Suprapubic skin (tissue), 4 donors: ENCODE measurements at regions not wholly inside any gene's neighbourhood (a gene's known extent, or its start where the extent isn't known, plus 50 kb on each side); places are given as distances from the start of the nearest gene placed in this dataset.

Experiments used
- DNase-seq, 2 donors: peaks; one replicate each; pipeline ENCODE4 v3.0.0-alpha.2; 2019; ENCODE audit warnings: low spot score in 2 of 2
- H3K27ac ChIP-seq: fragments of 200-600 bp; sonication (generic); one replicate; pipeline ENCODE4 v1.5.1; 2019
- H3K27me3 ChIP-seq: fragments of 200-600 bp; sonication (generic); one replicate; pipeline ENCODE4 v1.5.1; 2019
- H3K36me3 ChIP-seq: fragments of 200-600 bp; sonication (generic); one replicate; pipeline ENCODE4 v1.5.1; 2019
- H3K4me1 ChIP-seq: fragments of 200-600 bp; sonication (generic); one replicate; pipeline ENCODE4 v1.5.1; 2019
- H3K4me3 ChIP-seq: fragments of 200-600 bp; sonication (generic); one replicate; pipeline ENCODE4 v1.5.1; 2019; ENCODE audit warnings: mild to moderate bottlenecking
- H3K9me3 ChIP-seq: fragments of 200-600 bp; sonication (generic); one replicate; pipeline ENCODE4 v1.5.1; 2019
- EP300 ChIP-seq: sonication (generic); formaldehyde crosslinking; IDR thresholded peaks from one replicate; pipeline ENCODE4 v1.6.1; 2017; ENCODE audit warnings: antibody characterized with exemption
- POLR2A ChIP-seq, 2 donors: fragments of 450-650 bp; IDR thresholded peaks; one replicate each; pipeline ENCODE4 v1.6.1; 2017; ENCODE audit warnings: antibody characterized with exemption in 2 of 2, mild to moderate bottlenecking in 2 of 2, moderate library complexity in 2 of 2
- POLR2AphosphoS5 ChIP-seq, 3 donors: sonication (generic); formaldehyde crosslinking; IDR thresholded peaks; one replicate each; pipeline ENCODE4 v1.6.1; 2017; ENCODE audit warnings: antibody characterized with exemption in 3 of 3
- WGBS: methylation state at CpG from one replicate; pipeline ENCODE4 v1.1.5; 2018; 5-methylcytosine and 5-hydroxymethylcytosine counted together
- TF ChIP-seq, protein P1 (sequence below), 2 donors: fragments of 200-600 bp in 1 of 2; fragments of 450-650 bp in 1 of 2; sonication (generic) in 1 of 2; IDR thresholded peaks; one replicate each; pipeline ENCODE4 v1.5.1; 2016 to 2019; ENCODE audit warnings: antibody characterized with exemption in 2 of 2, mild to moderate bottlenecking in 1 of 2, moderate library complexity in 1 of 2

DNA sequence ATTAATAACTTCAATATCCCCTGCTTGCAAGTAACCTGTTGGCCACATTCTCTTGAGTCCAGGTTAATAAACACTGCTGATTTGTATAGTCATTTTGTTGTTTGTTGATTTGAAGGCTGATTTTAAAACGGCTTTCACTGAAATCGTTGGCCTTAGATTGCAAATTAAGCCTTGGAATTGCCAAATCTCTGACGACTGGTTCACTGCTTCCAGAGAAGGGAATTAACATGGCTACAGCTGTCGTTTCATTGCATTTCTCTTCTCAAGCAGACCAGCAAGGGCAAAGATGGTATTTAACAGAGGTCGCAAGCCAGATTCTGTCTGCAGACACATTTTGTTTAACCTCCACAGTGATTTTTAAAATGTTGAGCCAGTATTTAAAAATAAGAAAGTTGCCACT is 470.9 kb downstream of the TFAP2A start:
- no peaks in the 10 kb centered on the region for H3K27me3 ChIP-seq
- no peak for DNase-seq
- no peaks in the 10 kb centered on the region for H3K9me3 ChIP-seq
- H3K36me3 ChIP-seq = no peaks in the 10 kb centered on the region
- WGBS = 79% methylated on average over 5 of the region's 5 CpGs
- no peak for TF ChIP-seq EP300
- no peak for TF ChIP-seq POLR2A (IDR thresholded peaks at IDR 0.05)
- no peak for TF ChIP-seq POLR2AphosphoS5 (IDR thresholded peaks at IDR 0.05)
- TF ChIP-seq, protein P1, sequence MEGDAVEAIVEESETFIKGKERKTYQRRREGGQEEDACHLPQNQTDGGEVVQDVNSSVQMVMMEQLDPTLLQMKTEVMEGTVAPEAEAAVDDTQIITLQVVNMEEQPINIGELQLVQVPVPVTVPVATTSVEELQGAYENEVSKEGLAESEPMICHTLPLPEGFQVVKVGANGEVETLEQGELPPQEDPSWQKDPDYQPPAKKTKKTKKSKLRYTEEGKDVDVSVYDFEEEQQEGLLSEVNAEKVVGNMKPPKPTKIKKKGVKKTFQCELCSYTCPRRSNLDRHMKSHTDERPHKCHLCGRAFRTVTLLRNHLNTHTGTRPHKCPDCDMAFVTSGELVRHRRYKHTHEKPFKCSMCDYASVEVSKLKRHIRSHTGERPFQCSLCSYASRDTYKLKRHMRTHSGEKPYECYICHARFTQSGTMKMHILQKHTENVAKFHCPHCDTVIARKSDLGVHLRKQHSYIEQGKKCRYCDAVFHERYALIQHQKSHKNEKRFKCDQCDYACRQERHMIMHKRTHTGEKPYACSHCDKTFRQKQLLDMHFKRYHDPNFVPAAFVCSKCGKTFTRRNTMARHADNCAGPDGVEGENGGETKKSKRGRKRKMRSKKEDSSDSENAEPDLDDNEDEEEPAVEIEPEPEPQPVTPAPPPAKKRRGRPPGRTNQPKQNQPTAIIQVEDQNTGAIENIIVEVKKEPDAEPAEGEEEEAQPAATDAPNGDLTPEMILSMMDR (IDR thresholded peaks at IDR 0.05) = no peak
- H3K4me1 ChIP-seq = peaks cover 3% of the 10 kb centered on the region
- no peak overlapping the region for H3K4me3 ChIP-seq
- no peak overlapping the region for H3K27ac ChIP-seq

DNA sequence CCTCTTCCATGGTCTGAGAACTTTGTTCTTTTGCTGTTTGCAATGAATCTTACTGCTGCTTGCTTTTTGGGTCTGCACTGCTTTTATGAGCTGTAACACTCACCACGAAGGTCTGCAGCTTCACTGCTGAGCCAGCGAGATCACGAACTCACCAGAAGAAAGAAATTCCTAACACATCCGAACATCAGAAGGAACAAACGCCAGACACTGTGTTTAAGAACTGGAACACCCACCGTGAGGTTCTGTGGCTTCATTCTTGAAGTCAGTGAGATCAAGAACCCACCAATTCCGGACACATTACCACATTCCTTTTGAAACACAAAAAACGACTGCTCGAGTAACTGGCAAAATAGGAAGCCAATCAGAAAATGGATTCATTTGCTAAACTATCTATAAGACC is 471.8 kb downstream of the TFAP2A start:
- no peak for DNase-seq
- no peak overlapping the region for H3K4me3 ChIP-seq
- H3K36me3 ChIP-seq = no peaks in the 10 kb centered on the region
- H3K4me1 ChIP-seq = no peaks in the 10 kb centered on the region
- no peaks in the 10 kb centered on the region for H3K27me3 ChIP-seq
- TF ChIP-seq EP300 = no peak
- TF ChIP-seq POLR2AphosphoS5 (IDR thresholded peaks at IDR 0.05) = no peak
- TF ChIP-seq, protein P1 (IDR thresholded peaks at IDR 0.05) = no peak
- no peak for TF ChIP-seq POLR2A (IDR thresholded peaks at IDR 0.05)
- no peaks in the 10 kb centered on the region for H3K9me3 ChIP-seq
- no peak overlapping the region for H3K27ac ChIP-seq
- WGBS = 83% methylated on average over 9 of the region's 9 CpGs

DNA sequence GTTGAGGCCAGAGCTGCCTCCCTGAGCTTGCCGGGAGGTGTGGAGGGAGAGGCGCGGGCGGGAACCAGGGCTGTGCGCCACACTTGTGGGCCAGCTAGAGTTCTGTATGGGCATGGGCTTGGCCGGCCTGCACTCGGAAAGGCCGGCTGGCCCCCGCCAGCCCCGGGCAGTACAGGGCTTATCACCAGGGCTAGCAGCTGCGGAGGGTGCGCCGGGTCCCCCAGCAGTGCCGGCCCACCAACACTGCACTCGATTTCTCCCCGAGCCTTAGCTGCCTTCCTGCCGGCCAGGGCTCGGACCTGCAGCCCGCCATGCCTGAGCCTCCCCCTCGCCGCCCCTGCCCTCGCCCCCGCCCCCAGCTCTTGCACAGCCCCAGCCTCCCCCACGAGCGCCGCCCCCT is 472.7 kb downstream of the TFAP2A start:
- no peak overlapping the region for H3K4me3 ChIP-seq
- no peaks in the 10 kb centered on the region for H3K9me3 ChIP-seq
- no peaks in the 10 kb centered on the region for H3K36me3 ChIP-seq
- TF ChIP-seq POLR2A (IDR thresholded peaks at IDR 0.05) (no peak), POLR2AphosphoS5 (IDR thresholded peaks at IDR 0.05) (no peak), EP300 (no peak)
- TF ChIP-seq, protein P1 (IDR thresholded peaks at IDR 0.05) = no peak
- no peaks in the 10 kb centered on the region for H3K4me1 ChIP-seq
- H3K27me3 ChIP-seq = no peaks in the 10 kb centered on the region
- no peak overlapping the region for H3K27ac ChIP-seq
- 100% methylated on average over 6 of the region's 26 CpGs for WGBS
- no peak for DNase-seq

DNA sequence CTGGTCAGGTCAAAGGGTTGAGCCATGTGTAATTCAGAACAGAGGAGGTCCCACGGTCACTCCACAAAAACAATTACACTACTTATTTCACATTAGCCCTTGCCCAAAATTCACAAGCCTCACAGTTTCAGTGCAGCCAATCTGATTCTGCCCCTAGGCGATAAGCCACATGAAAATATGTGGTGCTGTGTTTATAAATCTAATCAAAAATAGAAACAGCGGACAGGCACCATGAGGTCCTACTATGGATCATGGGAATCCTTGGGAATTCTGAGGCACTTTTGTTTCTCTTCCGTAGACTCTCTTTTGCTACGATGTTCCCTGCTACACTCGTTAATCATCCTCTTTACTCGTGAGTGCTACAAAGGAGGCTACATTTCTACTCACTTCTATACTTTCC is 476.1 kb downstream of the TFAP2A start:
- no peaks in the 10 kb centered on the region for H3K4me1 ChIP-seq
- no peak for DNase-seq
- no peaks in the 10 kb centered on the region for H3K36me3 ChIP-seq
- H3K27ac ChIP-seq = no peak overlapping the region
- H3K4me3 ChIP-seq = no peak overlapping the region
- H3K27me3 ChIP-seq = no peaks in the 10 kb centered on the region
- no peaks in the 10 kb centered on the region for H3K9me3 ChIP-seq
- 76% methylated on average over 7 of the region's 7 CpGs for WGBS
- TF ChIP-seq POLR2A (IDR thresholded peaks at IDR 0.05) (no peak), POLR2AphosphoS5 (IDR thresholded peaks at IDR 0.05) (no peak), EP300 (no peak)
- TF ChIP-seq, protein P1 (IDR thresholded peaks at IDR 0.05) = no peak

DNA sequence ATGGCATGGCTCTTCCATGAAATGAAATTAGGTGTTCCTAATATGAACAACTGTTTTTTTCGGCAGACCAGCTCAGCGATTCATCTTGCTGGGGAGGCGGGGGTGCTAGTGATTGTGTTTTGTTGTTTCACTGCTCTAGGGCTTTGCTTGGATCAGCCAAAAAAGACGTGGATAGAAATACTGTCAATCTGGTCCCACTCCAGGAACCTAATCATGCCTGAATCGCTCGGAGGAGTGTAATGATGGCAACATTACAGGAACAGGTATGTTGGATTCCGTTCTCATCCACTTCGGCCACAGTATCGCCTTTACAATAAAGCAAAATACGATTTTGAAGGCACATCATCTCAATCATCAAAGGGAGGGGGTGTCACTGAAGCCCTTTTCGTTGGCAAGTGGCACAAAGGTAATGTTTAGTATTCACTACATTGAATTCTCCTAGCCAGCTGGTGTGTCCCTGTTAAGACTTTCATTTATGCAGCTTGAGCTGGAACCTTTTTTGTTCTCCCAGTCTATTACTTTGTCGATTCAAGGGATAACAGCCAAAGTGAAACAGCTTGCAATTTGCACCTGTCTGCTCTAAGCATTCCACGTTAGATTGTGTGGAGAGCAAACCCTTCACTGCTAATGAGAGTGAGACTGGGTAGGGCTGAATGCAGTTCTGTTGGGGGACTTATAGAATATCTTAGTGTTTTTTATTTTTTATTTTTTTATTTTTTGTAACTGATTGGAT is 477.7 kb downstream of the TFAP2A start:
- WGBS = 53% methylated on average over 13 of the region's 13 CpGs

More for the DNA sequence above, 477.7 kb downstream of the TFAP2A start:
- Histone ChIP-seq H3K4me1 (no peaks in the 10 kb centered on the region), H3K9me3 (no peaks in the 10 kb centered on the region), H3K36me3 (no peaks in the 10 kb centered on the region), H3K4me3 (peak overlapping the region; percentile 13), H3K27me3 (no peaks in the 10 kb centered on the region), H3K27ac (no peak overlapping the region)
- TF ChIP-seq EP300 = no peak
- no peak for TF ChIP-seq POLR2A (IDR thresholded peaks at IDR 0.05)
- no peak for TF ChIP-seq POLR2AphosphoS5 (IDR thresholded peaks at IDR 0.05)
- TF ChIP-seq, protein P1 (IDR thresholded peaks at IDR 0.05) = no peak
- no peak for DNase-seq
